ENCODE measurements at regions not wholly inside any gene's neighbourhood (a gene's known extent, or its start where the extent isn't known, plus 50 kb on each side); places are given as distances from the start of the nearest gene placed in this dataset.

DNA sequence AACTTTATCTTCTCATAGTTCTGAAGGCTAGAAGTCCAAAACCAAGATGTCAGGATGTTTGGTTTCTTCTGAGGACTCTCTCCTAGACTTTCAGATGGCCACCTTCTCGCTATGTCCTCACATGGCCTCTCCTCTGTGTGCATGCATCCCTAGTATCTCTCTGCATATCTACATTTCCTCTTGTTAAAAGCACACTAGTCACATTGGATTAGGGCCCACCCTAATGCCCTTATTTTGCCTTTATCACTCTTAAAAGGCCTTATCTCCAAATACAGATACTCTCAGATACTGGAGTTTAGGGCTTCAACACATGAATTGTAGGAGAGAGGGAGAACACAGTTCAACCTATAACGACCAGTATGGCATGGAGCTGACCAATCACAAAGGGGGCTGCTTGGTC lies 151.7 kb downstream of the PRELID2 start:
- H3K36me3 ChIP-seq (ENCODE audit: insufficient read depth, low read length), result no peaks in the 10 kb centered on the region
- DNase-seq (ENCODE audit: low read depth, low spot score), result no peak
- H3K9ac ChIP-seq (ENCODE audit: insufficient read length), result no peak overlapping the region
- TF ChIP-seq POLR2AphosphoS5 (IDR thresholded peaks at IDR 0.05; ENCODE audit: borderline replicate concordance, low read depth, low read length) (no peak), EZH2 (IDR thresholded peaks at IDR 0.05) (no peak), FOXP2 (optimal IDR thresholded peaks at IDR 0.05; ENCODE audit: control extremely low read depth, extremely low read length, insufficient read depth) (no peak)
- no peak overlapping the region for H3K4me3 ChIP-seq
- H3K9me3 ChIP-seq (ENCODE audit: low read depth, low read length), result no peaks in the 10 kb centered on the region
- H3K27ac ChIP-seq, result no peak overlapping the region

DNA sequence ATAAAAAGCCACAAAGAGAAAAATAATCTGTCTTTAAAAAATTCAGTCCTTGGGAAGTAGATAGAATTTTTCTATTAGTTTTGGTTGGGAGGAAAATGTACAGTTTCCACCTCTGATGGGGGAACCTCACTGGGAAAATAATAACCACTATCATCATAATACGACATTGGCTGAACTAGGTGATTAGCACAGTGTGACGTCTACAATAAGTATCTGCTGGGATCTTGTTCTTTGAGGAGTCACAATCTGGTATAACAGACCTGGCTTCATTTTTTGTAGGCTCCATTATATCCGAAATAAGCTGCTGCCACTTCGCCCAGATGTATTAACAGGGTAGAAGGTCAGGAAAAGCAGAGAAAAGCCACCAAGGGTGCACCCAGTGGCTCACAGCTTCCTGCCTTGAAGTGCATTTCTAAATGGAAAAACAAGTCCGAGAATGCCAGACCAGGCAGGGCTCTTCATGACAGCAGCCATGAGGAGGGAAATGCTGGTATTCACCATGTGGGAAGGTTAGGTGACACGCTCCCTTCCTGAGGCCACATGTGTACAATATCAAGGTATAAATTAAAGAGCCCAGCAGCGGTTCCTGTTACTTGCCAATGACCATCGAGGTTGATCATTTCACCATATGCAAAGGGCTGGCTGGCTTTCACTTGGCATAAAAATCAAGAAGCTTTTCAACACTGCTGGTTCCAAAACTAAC lies 152.8 kb downstream of the PRELID2 start:
- no peak overlapping the region for H3K4me3 ChIP-seq
- H3K9me3 ChIP-seq (ENCODE audit: low read depth, low read length), result no peaks in the 10 kb centered on the region
- H3K36me3 ChIP-seq (ENCODE audit: insufficient read depth, low read length), result no peaks in the 10 kb centered on the region
- H3K9ac ChIP-seq (ENCODE audit: insufficient read length), result no peak overlapping the region
- peak overlapping the region; percentile 75 for H3K27ac ChIP-seq
- no peak for DNase-seq (ENCODE audit: low read depth, low spot score)
- no peak for TF ChIP-seq FOXP2 (optimal IDR thresholded peaks at IDR 0.05; ENCODE audit: control extremely low read depth, extremely low read length, insufficient read depth)
- TF ChIP-seq POLR2AphosphoS5 (IDR thresholded peaks at IDR 0.05; ENCODE audit: borderline replicate concordance, low read depth, low read length), result no peak
- TF ChIP-seq EZH2 (IDR thresholded peaks at IDR 0.05), result no peak

DNA sequence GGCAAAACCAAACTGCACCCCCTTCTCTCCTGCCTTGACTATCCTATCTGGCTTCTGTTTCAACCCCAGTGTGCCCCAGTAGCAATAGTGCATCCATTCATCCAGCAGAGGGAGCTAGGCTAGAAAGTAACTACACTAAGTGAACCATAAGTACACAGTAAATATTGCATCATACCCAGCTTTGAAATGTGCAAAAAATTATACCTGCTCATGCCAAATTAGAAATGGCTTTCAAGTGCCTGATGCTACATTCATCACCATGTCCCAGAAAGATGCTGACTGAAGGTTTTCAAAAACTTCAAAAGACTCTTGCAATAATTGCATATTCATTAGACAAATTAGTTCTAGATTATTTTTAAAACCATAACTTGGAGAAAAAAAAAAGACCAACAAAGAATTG lies 153.5 kb downstream of the PRELID2 start:
- peak; percentile 83 for DNase-seq (ENCODE audit: low read depth, low spot score)
- Histone ChIP-seq H3K4me3 (no peak overlapping the region), H3K9me3 (ENCODE audit: low read depth, low read length) (no peaks in the 10 kb centered on the region), H3K36me3 (ENCODE audit: insufficient read depth, low read length) (no peaks in the 10 kb centered on the region), H3K27ac (peak overlapping the region; percentile 75), H3K9ac (ENCODE audit: insufficient read length) (no peak overlapping the region)
- TF ChIP-seq POLR2AphosphoS5 (IDR thresholded peaks at IDR 0.05; ENCODE audit: borderline replicate concordance, low read depth, low read length), result peak; percentile 40; the same call in 1 of the 2 replicates
- TF ChIP-seq EZH2 (IDR thresholded peaks at IDR 0.05), result no peak

DNA sequence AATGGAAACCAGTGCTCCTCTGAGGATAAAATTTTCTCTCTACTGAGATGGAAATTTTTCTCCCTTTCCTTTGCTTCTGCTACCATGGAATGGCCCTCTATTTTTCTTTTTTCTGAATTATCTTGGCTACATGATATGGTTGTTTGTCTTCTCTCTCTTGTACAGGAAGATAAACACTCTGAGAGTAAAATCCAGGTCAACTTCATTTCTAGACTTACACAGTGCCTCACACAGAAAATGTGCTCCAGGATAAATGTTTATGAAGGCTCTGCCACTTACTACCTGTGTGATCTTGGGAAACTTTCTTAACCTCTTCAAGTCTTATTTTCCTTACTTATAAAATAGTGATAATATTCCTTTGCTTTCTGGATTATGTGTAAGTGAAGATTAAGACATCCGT lies 153.9 kb downstream of the PRELID2 start:
- no peaks in the 10 kb centered on the region for H3K36me3 ChIP-seq (ENCODE audit: insufficient read depth, low read length)
- no peaks in the 10 kb centered on the region for H3K9me3 ChIP-seq (ENCODE audit: low read depth, low read length)
- TF ChIP-seq FOXP2 (optimal IDR thresholded peaks at IDR 0.05; ENCODE audit: control extremely low read depth, extremely low read length, insufficient read depth), result no peak
- no peak for TF ChIP-seq EZH2 (IDR thresholded peaks at IDR 0.05)
- no peak for TF ChIP-seq POLR2AphosphoS5 (IDR thresholded peaks at IDR 0.05; ENCODE audit: borderline replicate concordance, low read depth, low read length)
- no peak overlapping the region for H3K9ac ChIP-seq (ENCODE audit: insufficient read length)
- no peak for DNase-seq (ENCODE audit: low read depth, low spot score)
- no peak overlapping the region for H3K4me3 ChIP-seq
- H3K27ac ChIP-seq, result 0 out of 2 replicates have a peak overlapping the region, but pooled peaks have one; percentile 11

DNA sequence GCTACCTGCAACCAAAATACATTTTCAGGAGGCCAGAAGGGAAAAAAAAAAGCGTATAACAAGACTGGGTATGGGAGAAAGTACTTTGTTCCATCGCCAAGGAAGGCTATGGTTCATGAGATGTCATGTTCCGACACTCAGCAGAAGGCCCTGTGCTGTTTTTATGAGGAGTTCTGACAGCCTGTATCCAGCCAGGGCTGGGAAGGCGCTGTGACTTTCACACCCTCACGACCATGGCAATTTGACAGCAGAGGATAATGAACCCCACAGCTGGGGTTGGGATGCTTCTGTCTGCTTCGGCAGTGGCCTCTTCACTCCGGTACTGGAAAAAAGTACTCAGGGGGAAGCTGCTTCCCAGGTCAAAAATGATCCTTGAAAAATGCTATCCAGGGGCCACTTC lies 154.4 kb downstream of the PRELID2 start:
- TF ChIP-seq FOXP2 (optimal IDR thresholded peaks at IDR 0.05; ENCODE audit: control extremely low read depth, extremely low read length, insufficient read depth) (no peak), POLR2AphosphoS5 (IDR thresholded peaks at IDR 0.05; ENCODE audit: borderline replicate concordance, low read depth, low read length) (no peak), EZH2 (IDR thresholded peaks at IDR 0.05) (no peak)
- H3K9ac ChIP-seq (ENCODE audit: insufficient read length), result no peak overlapping the region
- no peak overlapping the region for H3K4me3 ChIP-seq
- no peaks in the 10 kb centered on the region for H3K9me3 ChIP-seq (ENCODE audit: low read depth, low read length)
- no peaks in the 10 kb centered on the region for H3K36me3 ChIP-seq (ENCODE audit: insufficient read depth, low read length)
- DNase-seq (ENCODE audit: low read depth, low spot score), result no peak
- H3K27ac ChIP-seq, result no peak overlapping the region

DNA sequence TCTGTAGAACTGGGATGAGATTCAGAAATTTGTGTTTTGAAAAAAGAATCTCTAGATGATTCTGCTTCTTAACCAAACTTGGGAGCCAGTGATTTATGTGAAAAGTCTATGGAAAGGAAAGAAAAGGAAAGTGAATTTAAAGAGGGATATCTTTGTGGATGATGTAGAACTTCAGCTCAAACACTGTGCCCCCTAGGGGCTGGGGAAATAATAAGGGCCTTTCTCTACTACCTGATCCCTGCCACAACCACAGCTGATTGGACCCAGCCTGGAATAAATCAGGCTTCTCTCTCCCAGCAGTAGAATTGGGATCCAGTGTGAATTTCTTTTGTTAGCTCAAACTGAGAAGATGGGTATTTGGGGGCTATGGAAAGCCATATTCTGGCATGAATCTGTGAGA lies 155.0 kb downstream of the PRELID2 start:
- TF ChIP-seq POLR2AphosphoS5 (IDR thresholded peaks at IDR 0.05; ENCODE audit: borderline replicate concordance, low read depth, low read length), result no peak
- TF ChIP-seq FOXP2 (optimal IDR thresholded peaks at IDR 0.05; ENCODE audit: control extremely low read depth, extremely low read length, insufficient read depth), result no peak
- TF ChIP-seq EZH2 (IDR thresholded peaks at IDR 0.05), result no peak
- Histone ChIP-seq H3K9ac (ENCODE audit: insufficient read length) (no peak overlapping the region), H3K36me3 (ENCODE audit: insufficient read depth, low read length) (no peaks in the 10 kb centered on the region), H3K9me3 (ENCODE audit: low read depth, low read length) (no peaks in the 10 kb centered on the region), H3K27ac (no peak overlapping the region), H3K4me3 (no peak overlapping the region)
- DNase-seq (ENCODE audit: low read depth, low spot score), result no peak

DNA sequence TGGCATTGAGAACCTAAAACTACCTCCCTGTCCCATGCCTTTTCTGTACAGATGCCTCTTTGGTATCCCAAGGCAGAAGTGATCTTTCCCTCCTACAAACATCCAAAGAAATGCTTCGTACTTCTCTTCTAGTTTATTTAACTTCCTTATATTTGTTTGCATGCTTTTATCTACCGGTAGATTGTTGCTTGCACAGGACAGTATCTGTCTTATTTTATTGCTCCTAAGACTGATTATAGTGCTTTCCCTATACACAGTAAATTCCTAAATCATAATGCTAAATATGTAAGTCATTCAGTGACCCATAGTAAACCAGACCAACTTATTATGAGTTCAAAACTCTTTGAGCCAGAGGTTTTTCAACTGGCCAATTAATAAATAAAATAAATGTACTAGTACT lies 156.9 kb downstream of the PRELID2 start:
- Histone ChIP-seq H3K36me3 (ENCODE audit: insufficient read depth, low read length) (no peaks in the 10 kb centered on the region), H3K4me3 (no peak overlapping the region), H3K27ac (no peak overlapping the region), H3K9ac (ENCODE audit: insufficient read length) (no peak overlapping the region), H3K9me3 (ENCODE audit: low read depth, low read length) (no peaks in the 10 kb centered on the region)
- no peak for TF ChIP-seq POLR2AphosphoS5 (IDR thresholded peaks at IDR 0.05; ENCODE audit: borderline replicate concordance, low read depth, low read length)
- no peak for TF ChIP-seq EZH2 (IDR thresholded peaks at IDR 0.05)
- no peak for TF ChIP-seq FOXP2 (optimal IDR thresholded peaks at IDR 0.05; ENCODE audit: control extremely low read depth, extremely low read length, insufficient read depth)
- no peak for DNase-seq (ENCODE audit: low read depth, low spot score)

DNA sequence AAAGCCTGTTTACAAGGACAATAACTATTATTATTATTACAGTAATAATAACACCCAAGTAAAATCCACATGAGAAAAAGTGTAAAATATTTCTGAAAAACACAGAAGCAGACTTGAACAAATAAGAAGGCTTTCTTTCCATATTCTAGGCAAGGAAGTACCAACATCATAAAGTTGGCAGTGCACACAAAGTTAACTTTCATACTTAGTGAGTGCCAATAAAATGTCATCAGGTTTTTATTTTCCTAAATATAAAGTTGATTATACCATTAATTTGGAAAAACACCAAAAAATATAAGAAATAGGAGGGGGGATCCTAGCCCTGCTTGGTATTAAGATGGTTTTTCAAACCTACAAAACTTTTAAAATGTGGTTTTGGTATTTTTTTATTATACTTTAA lies 161.4 kb downstream of the PRELID2 start:
- H3K9ac ChIP-seq (ENCODE audit: insufficient read length), result no peak overlapping the region
- no peaks in the 10 kb centered on the region for H3K9me3 ChIP-seq (ENCODE audit: low read depth, low read length)
- TF ChIP-seq EZH2 (IDR thresholded peaks at IDR 0.05) (no peak), POLR2AphosphoS5 (IDR thresholded peaks at IDR 0.05; ENCODE audit: borderline replicate concordance, low read depth, low read length) (no peak)
- H3K4me3 ChIP-seq, result no peak overlapping the region
- H3K27ac ChIP-seq, result no peak overlapping the region
- DNase-seq (ENCODE audit: low read depth, low spot score), result no peak
- no peaks in the 10 kb centered on the region for H3K36me3 ChIP-seq (ENCODE audit: insufficient read depth, low read length)

DNA sequence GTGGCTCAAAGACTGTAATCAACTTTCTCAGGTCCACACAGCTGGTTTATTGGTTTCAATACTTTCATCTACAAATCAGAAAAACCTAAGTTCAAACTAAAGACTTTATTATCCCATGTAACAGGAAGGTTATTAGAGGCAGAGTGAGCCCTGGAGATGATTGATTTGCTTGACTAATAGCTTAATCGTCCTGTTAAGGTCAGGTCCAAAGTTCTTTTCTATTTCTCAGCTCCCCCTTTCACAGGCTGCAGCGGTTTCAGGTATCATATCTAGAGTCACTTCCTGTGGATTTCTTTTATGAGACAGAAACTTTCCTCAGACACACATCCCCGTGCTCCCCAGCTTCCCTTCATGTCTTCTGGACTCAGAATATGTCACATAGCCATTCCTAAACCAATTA lies 166.4 kb downstream of the PRELID2 start:
- H3K27ac ChIP-seq, result no peak overlapping the region
- DNase-seq (ENCODE audit: low read depth, low spot score), result no peak
- no peaks in the 10 kb centered on the region for H3K36me3 ChIP-seq (ENCODE audit: insufficient read depth, low read length)
- TF ChIP-seq EZH2 (IDR thresholded peaks at IDR 0.05) (no peak), POLR2AphosphoS5 (IDR thresholded peaks at IDR 0.05; ENCODE audit: borderline replicate concordance, low read depth, low read length) (no peak), FOXP2 (optimal IDR thresholded peaks at IDR 0.05; ENCODE audit: control extremely low read depth, extremely low read length, insufficient read depth) (no peak)
- H3K4me3 ChIP-seq, result no peak overlapping the region
- no peaks in the 10 kb centered on the region for H3K9me3 ChIP-seq (ENCODE audit: low read depth, low read length)
- H3K9ac ChIP-seq (ENCODE audit: insufficient read length), result no peak overlapping the region

Data from SK-N-MC (cell line).